Activated CD4-positive, alpha-beta T cell treated with anti-CD3 and anti-CD28 coated beads for 48 hours (primary cell): ENCODE measurements at regions not wholly inside any gene's neighbourhood (a gene's known extent, or its start where the extent isn't known, plus 50 kb on each side); places are given as distances from the start of the nearest gene placed in this dataset.

ENCODE experiments used
- DNase-seq: peaks from one replicate; pipeline ENCODE4 v3.0.0-alpha.2; 2020

GRCh38 chr4:19987746-19988145 is 264.0 kb upstream of the SLIT2 start:
- no peak for DNase-seq

- DNase-seq = no peak
Observed at GRCh38 chr4:19983072-19983471, 268.6 kb upstream of the SLIT2 start.

DNA sequence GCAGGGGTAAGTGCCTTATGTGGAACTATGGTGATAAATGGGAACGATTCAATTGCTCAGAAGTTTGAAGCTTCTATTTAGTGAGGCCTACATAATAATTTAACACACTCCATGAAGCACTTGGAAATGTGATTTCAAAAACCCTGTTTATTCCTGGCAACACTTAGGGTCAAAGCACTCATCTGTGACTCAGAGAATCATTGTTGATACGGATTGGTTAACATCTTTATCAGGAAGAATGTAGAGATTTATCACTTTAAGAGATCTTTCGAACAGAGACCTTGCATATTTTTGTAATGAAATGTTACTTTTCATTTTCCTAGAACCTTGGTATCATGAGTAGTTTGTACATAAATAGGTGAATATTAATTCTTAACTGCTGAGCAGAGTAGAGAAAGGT is 269.1 kb upstream of the SLIT2 start:
- DNase-seq = no peak

- no peak for DNase-seq
Observed at GRCh38 chr4:19971829-19972228, 279.9 kb upstream of the SLIT2 start.

- no peak for DNase-seq
Observed at GRCh38 chr4:19969492-19969891, 282.2 kb upstream of the SLIT2 start.

DNA sequence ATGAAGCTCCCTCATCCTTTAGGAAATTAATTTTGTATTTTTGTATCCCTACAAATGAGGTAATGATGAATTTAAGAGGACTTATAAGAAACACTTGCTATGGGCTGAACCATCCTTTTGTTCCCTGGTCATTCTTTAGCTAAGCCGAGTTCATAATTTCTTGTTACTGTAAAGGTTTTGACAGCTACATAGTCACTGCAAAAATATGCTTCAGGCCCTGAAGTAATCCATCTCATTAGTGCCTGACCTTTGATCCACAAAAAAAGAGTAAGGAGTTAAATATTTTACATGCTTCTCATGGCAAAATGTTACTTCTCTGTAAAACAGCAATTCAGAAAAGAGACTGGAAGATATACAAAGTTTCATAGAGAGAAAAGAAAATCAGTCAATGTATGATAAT is 290.6 kb upstream of the SLIT2 start:
- DNase-seq = no peak

DNA sequence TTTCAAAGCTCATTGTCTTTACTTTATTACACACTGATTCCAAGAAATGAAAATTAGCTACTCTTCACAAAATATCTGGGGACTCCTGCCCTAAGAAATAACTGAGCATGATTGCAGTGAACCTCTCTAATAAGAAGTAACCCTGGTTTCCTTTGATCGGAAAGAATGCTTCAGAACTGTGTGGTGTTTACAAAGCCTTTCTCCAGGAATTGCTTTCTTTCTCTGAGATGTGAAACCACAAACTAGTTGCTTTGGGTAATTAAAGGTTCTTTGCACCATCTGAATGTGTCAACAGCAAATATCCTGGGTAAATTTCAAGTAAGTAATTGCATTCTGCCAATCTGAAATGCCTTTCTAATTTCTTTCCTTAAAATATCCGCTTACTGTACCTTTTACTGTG is 292.9 kb upstream of the SLIT2 start:
- DNase-seq = no peak

GRCh38 chr4:19947349-19947748 is 304.4 kb upstream of the SLIT2 start:
- no peak for DNase-seq

GRCh38 chr4:19945979-19946380 is 305.7 kb upstream of the SLIT2 start:
- no peak for DNase-seq

- DNase-seq = no peak
Observed at GRCh38 chr4:19945501-19945900, 306.2 kb upstream of the SLIT2 start.

GRCh38 chr4:19944806-19945205 is 306.9 kb upstream of the SLIT2 start:
- no peak for DNase-seq

DNA sequence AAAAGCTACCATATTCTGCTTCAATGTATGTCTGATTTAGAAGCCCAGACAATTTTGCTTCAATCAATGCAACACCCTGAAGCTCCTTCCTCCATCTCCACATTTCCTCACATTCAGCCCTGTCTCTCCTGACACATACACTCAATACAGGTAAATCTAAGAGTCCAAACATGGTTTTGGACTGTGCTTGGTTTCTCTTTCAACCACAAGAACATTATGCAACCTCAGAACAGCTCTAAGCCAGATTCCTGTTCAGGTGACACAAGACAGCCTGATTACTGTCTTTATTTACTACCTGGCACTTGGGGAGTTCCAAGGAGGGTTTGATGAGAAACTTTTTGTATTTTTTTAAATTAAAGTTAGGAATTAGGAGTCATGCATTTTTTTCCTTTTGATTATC is 307.5 kb upstream of the SLIT2 start:
- DNase-seq = no peak

GRCh38 chr4:19941434-19941833 is 310.3 kb upstream of the SLIT2 start:
- DNase-seq = no peak

- no peak for DNase-seq
Observed at GRCh38 chr4:19940861-19941260, 310.8 kb upstream of the SLIT2 start.

GRCh38 chr4:19936476-19936875 is 315.2 kb upstream of the SLIT2 start:
- DNase-seq = no peak

DNA sequence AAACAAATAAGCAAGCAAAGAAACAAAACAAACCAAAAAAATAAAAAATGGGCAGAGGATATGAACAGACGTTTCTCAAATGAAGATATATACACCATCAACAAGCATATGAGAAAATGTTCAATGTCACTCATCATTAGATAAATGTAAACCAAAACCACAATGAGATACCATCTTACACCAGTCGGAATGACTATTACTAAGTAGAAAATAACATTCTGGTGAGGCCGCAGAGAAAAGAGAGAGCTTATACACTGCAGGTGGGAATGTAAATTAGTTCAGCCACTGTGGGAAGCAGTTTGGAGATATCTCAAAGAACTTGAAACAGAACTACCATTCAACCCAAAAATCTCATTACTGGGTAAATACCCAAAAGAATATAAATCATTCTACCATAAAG is 321.0 kb upstream of the SLIT2 start:
- DNase-seq = no peak

DNA sequence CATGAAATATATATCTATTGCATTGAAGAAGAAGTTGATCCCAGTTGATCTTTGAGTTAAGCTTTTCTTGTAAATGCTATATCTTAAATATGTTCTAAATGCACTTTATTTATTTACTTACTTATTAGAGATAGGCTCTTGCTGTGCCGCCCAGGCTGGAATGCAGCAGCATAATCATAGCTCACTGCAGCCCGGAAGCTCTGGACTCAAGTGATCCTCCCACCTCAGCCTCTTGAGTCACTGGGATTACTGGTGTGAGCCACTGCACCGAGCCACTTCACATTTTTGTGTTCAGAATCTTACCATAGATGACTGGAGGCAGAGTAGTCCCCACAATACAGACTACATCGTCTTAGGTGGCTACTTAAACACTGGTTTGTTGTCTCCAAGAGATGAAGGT is 324.3 kb upstream of the SLIT2 start:
- DNase-seq = no peak

- DNase-seq = no peak
Observed at GRCh38 chr4:19925516-19925915, 326.2 kb upstream of the SLIT2 start.

GRCh38 chr4:19924761-19925160 is 326.9 kb upstream of the SLIT2 start:
- no peak for DNase-seq

- DNase-seq = no peak
Observed at GRCh38 chr4:19915276-19915675, 336.4 kb upstream of the SLIT2 start.

DNA sequence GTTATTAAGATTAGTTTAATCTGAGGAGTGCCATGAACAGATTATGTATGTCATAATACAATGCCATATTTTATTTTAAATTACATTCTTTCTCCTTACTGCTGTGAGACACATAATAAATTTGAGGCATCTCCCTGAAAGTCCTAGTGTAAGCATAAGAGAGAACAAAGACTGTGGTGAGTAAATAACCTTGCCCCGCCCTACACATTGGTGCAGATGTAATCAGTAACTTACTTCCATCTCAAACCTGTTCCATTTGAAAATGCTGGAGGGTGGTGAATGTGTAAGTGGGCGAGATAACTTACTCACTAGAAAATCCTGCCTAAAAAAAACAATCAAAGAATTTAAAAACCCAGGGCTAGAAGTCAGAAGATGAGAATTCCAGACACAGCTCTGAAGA is 338.1 kb upstream of the SLIT2 start:
- DNase-seq = no peak

DNA sequence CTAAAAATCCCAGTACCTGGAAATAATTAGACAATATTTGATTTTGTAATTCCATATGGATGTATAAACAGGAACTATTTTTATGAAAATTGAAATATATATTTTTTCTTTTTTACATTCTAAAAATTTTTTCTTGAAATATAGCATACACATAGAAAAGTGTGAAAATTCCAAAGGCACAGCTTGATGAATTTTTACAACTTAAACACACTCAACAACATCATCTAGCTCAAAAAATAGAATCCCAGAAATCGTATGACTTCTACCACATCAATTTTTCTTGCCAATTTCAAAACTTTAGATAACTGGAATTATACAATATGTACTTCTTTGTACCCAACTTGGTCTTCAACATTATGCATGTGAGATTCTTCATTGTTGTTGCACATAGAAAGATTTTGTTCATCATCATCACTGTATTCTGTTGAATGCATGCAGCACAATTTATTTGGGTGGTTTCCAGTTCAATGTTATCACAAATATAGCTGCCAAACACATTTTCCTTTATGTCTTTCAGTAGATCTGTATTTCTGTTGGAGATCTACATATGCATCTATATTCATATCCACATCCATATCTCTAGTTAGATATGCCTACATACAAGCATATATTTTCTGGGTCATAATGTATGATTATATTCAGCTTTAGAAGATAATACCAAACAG is 340.7 kb upstream of the SLIT2 start:
- no peak for DNase-seq

GRCh38 chr4:19905024-19905423 is 346.7 kb upstream of the SLIT2 start:
- DNase-seq = no peak

GRCh38 chr4:19888587-19888986 is 363.1 kb upstream of the SLIT2 start:
- no peak for DNase-seq

DNA sequence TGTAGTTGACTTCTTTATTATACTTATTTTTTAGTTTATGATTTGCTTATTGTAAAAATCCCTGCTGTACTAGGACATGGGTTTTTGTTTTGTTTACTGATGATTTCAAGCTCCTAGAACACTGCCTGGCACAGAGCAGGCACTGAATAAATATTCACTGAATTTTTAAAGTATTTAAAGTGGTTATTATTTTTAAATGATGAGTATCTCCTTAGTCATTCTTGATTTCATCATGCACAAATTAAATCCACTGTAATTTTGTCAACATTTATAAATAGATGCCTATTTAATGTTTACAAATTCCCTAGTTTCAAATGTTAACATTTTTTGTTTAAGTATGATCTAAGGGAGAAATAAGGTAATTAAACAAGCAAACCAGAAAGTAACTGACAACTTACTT is 367.9 kb upstream of the SLIT2 start:
- DNase-seq = no peak

DNA sequence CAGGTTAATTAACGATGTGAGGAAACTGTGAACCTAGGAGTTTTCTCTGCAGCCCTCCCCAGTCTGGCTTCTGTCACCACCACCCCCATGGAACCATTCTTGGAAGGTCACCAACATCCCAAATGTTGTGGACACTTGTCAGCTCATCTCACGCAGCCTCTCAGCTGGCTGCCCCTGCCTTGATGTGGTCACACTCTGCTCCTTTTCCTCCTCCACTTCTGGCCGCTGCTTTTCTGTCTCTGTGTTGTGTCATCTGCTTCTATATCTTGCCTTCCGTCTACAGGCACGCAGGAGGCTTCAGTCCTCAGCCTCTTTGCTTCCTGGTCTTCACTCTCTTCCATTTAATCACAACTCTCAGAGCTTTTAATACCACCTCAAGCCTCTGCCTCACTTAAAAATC is 371.5 kb upstream of the SLIT2 start:
- DNase-seq = no peak
